ENCODE measurements at regions not wholly inside any gene's neighbourhood (a gene's known extent, or its start where the extent isn't known, plus 50 kb on each side); places are given as distances from the start of the nearest gene placed in this dataset.

DNA sequence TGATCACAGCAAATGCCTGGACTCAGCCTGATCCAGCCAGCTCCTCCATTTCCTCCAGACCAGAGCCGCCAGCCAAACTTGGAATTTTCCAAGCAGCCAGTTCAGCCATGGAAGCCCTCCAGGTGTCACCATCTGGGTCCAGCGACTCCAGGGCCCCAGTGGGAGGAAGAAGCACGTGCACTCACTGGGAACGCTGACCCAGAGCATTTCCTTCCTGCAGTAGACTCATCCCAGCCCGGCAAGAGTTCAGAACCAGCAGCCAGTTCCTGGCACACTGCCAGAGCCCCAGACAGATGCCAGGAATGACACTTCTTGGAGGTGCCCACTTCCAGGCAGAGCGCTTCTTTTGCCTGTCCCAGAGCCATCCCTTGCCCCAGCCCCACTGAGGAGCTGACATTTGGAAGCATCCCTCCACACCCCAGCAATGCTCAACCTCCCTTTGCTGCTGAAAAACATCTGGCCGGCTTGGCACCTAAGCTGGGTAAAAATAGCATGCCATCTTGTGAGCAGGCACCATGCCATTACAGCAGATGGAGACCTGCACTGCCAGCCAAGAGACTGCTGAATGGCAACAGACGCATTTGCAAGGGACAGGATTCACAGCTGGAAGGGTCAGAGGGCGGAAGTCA, 460.3 kb upstream of the PROK2 start:
- peaks cover 5% of the 10 kb centered on the region for H3K9me2 ChIP-seq (ENCODE audit: insufficient read depth)
- Mint-ChIP-seq H3K4me1 (peaks cover 3% of the 10 kb centered on the region; the same call in 1 of the 3 replicates), H3K4me3 (no peak overlapping the region), H3K9me3 (no peaks in the 10 kb centered on the region), H3K27ac (no peak overlapping the region), H3K27me3 (ENCODE audit: insufficient read depth, low read depth, poor library complexity) (no peaks in the 10 kb centered on the region), H3K36me3 (ENCODE audit: low read depth) (no peaks in the 10 kb centered on the region)
- ATAC-seq = no peak
- no peaks in the 10 kb centered on the region for H3K36me3 ChIP-seq (ENCODE audit: insufficient read depth)
- TF ChIP-seq, protein P1, sequence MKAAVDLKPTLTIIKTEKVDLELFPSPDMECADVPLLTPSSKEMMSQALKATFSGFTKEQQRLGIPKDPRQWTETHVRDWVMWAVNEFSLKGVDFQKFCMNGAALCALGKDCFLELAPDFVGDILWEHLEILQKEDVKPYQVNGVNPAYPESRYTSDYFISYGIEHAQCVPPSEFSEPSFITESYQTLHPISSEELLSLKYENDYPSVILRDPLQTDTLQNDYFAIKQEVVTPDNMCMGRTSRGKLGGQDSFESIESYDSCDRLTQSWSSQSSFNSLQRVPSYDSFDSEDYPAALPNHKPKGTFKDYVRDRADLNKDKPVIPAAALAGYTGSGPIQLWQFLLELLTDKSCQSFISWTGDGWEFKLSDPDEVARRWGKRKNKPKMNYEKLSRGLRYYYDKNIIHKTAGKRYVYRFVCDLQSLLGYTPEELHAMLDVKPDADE (IDR thresholded peaks at IDR 0.05) = no peak
- TF ChIP-seq, protein P2, sequence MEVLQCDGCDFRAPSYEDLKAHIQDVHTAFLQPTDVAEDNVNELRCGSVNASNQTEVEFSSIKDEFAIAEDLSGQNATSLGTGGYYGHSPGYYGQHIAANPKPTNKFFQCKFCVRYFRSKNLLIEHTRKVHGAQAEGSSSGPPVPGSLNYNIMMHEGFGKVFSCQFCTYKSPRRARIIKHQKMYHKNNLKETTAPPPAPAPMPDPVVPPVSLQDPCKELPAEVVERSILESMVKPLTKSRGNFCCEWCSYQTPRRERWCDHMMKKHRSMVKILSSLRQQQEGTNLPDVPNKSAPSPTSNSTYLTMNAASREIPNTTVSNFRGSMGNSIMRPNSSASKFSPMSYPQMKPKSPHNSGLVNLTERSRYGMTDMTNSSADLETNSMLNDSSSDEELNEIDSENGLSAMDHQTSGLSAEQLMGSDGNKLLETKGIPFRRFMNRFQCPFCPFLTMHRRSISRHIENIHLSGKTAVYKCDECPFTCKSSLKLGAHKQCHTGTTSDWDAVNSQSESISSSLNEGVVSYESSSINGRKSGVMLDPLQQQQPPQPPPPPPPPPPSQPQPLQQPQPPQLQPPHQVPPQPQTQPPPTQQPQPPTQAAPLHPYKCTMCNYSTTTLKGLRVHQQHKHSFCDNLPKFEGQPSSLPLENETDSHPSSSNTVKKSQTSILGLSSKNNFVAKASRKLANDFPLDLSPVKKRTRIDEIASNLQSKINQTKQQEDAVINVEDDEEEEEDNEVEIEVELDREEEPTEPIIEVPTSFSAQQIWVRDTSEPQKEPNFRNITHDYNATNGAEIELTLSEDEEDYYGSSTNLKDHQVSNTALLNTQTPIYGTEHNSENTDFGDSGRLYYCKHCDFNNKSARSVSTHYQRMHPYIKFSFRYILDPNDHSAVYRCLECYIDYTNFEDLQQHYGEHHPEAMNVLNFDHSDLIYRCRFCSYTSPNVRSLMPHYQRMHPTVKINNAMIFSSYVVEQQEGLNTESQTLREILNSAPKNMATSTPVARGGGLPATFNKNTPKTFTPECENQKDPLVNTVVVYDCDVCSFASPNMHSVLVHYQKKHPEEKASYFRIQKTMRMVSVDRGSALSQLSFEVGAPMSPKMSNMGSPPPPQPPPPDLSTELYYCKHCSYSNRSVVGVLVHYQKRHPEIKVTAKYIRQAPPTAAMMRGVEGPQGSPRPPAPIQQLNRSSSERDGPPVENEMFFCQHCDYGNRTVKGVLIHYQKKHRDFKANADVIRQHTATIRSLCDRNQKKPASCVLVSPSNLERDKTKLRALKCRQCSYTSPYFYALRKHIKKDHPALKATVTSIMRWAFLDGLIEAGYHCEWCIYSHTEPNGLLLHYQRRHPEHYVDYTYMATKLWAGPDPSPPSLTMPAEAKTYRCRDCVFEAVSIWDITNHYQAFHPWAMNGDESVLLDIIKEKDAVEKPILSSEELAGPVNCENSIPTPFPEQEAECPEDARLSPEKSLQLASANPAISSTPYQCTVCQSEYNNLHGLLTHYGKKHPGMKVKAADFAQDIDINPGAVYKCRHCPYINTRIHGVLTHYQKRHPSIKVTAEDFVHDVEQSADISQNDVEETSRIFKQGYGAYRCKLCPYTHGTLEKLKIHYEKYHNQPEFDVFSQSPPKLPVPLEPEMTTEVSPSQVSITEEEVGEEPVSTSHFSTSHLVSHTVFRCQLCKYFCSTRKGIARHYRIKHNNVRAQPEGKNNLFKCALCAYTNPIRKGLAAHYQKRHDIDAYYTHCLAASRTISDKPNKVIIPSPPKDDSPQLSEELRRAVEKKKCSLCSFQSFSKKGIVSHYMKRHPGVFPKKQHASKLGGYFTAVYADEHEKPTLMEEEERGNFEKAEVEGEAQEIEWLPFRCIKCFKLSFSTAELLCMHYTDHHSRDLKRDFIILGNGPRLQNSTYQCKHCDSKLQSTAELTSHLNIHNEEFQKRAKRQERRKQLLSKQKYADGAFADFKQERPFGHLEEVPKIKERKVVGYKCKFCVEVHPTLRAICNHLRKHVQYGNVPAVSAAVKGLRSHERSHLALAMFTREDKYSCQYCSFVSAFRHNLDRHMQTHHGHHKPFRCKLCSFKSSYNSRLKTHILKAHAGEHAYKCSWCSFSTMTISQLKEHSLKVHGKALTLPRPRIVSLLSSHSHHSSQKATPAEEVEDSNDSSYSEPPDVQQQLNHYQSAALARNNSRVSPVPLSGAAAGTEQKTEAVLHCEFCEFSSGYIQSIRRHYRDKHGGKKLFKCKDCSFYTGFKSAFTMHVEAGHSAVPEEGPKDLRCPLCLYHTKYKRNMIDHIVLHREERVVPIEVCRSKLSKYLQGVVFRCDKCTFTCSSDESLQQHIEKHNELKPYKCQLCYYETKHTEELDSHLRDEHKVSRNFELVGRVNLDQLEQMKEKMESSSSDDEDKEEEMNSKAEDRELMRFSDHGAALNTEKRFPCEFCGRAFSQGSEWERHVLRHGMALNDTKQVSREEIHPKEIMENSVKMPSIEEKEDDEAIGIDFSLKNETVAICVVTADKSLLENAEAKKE (CRISPR knock-in tag; IDR thresholded peaks at IDR 0.05) = no peak
- TF ChIP-seq STAT1 (IDR thresholded peaks at IDR 0.05; ENCODE audit: unreplicated experiment) = no peak
- no peak for TF ChIP-seq ZNF114 (CRISPR knock-in tag; IDR thresholded peaks at IDR 0.05)
- TF ChIP-seq, protein P3, sequence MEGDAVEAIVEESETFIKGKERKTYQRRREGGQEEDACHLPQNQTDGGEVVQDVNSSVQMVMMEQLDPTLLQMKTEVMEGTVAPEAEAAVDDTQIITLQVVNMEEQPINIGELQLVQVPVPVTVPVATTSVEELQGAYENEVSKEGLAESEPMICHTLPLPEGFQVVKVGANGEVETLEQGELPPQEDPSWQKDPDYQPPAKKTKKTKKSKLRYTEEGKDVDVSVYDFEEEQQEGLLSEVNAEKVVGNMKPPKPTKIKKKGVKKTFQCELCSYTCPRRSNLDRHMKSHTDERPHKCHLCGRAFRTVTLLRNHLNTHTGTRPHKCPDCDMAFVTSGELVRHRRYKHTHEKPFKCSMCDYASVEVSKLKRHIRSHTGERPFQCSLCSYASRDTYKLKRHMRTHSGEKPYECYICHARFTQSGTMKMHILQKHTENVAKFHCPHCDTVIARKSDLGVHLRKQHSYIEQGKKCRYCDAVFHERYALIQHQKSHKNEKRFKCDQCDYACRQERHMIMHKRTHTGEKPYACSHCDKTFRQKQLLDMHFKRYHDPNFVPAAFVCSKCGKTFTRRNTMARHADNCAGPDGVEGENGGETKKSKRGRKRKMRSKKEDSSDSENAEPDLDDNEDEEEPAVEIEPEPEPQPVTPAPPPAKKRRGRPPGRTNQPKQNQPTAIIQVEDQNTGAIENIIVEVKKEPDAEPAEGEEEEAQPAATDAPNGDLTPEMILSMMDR (conservative IDR thresholded peaks at IDR 0.05; ENCODE audit: low read depth in 2 of 2) = no peak
- TF ChIP-seq JUNB (IDR thresholded peaks at IDR 0.05; ENCODE audit: unreplicated experiment) = no peak
- TF ChIP-seq POLR2AphosphoS5 (IDR thresholded peaks at IDR 0.05; ENCODE audit: low read depth) = no peak
- TF ChIP-seq NANOG (IDR thresholded peaks at IDR 0.05; ENCODE audit: borderline replicate concordance) = no peak
- TF ChIP-seq CREB1 (CRISPR knock-in tag; IDR thresholded peaks at IDR 0.05; ENCODE audit: low read depth) = no peak
- TF ChIP-seq EZH2 (IDR thresholded peaks at IDR 0.05; ENCODE audit: low read depth, unreplicated experiment) = no peak
- TF ChIP-seq ZNF331 (CRISPR knock-in tag; IDR thresholded peaks at IDR 0.05; ENCODE audit: low read depth) = no peak
- TF ChIP-seq EZH2phosphoT487 (IDR thresholded peaks at IDR 0.05; ENCODE audit: unreplicated experiment) = no peak
- no peak overlapping the region for H3K4me2 ChIP-seq
- H3K27ac ChIP-seq (ENCODE audit: low read depth) = no peak overlapping the region
- no peaks in the 10 kb centered on the region for H3F3A ChIP-seq (replicated peaks; ENCODE audit: low read depth)
- no peak overlapping the region for H3K4me3 ChIP-seq
- H4K20me1 ChIP-seq (replicated peaks; ENCODE audit: insufficient read depth) = no peaks in the 10 kb centered on the region
- H3K27me3 ChIP-seq (ENCODE audit: insufficient read depth) = no peaks in the 10 kb centered on the region
- DNase-seq (ENCODE audit: low spot score) = no peak
- H3K79me2 ChIP-seq (replicated peaks; ENCODE audit: insufficient read depth) = no peaks in the 10 kb centered on the region
- H3K4me1 ChIP-seq (ENCODE audit: insufficient read depth) = no peaks in the 10 kb centered on the region
- no peak overlapping the region for H2AFZ ChIP-seq
